Endodermal cell (in vitro differentiated cells): ENCODE measurements at regions not wholly inside any gene's neighbourhood (a gene's known extent, or its start where the extent isn't known, plus 50 kb on each side); places are given as distances from the start of the nearest gene placed in this dataset.

Experiments
- DNase-seq: peaks from one replicate; pipeline ENCODE4 v3.0.0-alpha.2; 2017
- H3K27ac ChIP-seq: 2 replicates; pipeline ENCODE4 v1.5.1; 2013; ENCODE audit warnings: mild to moderate bottlenecking, low read depth, low read length, moderate library complexity
- H3K27me3 ChIP-seq: 2 replicates; pipeline ENCODE4 v1.6.1; 2013; ENCODE audit warnings: mild to moderate bottlenecking, low read length, moderate library complexity; ENCODE audit not compliant: insufficient read depth, control insufficient read depth, poor library complexity, severe bottlenecking
- H3K36me3 ChIP-seq: 2 replicates; pipeline ENCODE4 v1.7.0; 2013; ENCODE audit warnings: mild to moderate bottlenecking, low read length, moderate library complexity; ENCODE audit not compliant: control insufficient read depth, insufficient read depth
- H3K4me1 ChIP-seq: one replicate; pipeline ENCODE4 v1.7.0; 2013; ENCODE audit warnings: low read length; ENCODE audit not compliant: control insufficient read depth, insufficient read depth
- H3K4me3 ChIP-seq: 2 replicates; pipeline ENCODE4 v1.5.1; 2013; ENCODE audit warnings: mild to moderate bottlenecking, low read length, moderate library complexity
- H3K9ac ChIP-seq: 2 replicates; pipeline ENCODE4 v1.6.1; 2013; ENCODE audit warnings: mild to moderate bottlenecking, low read length, moderate library complexity; ENCODE audit not compliant: poor library complexity, severe bottlenecking; ENCODE audit errors: extremely low read depth
- H3K9me3 ChIP-seq: 2 replicates; pipeline ENCODE4 v1.6.1; 2013; ENCODE audit warnings: mild to moderate bottlenecking, low read length, moderate library complexity; ENCODE audit not compliant: control insufficient read depth
- H3K27ac Mint-ChIP-seq: 2 replicates; pipeline ENCODE4 v1.8.0; 2020; ENCODE audit warnings: mixed read lengths
- H3K27me3 Mint-ChIP-seq: 2 replicates; pipeline ENCODE4 v1.8.0; 2021; ENCODE audit warnings: mild to moderate bottlenecking, mixed read lengths; ENCODE audit not compliant: insufficient read depth
- H3K36me3 Mint-ChIP-seq: 2 replicates; pipeline ENCODE4 v1.8.0; 2020; ENCODE audit warnings: low read depth, mixed read lengths
- H3K4me1 Mint-ChIP-seq: 2 replicates; pipeline ENCODE4 v1.8.0; 2020; ENCODE audit warnings: mixed read lengths
- H3K4me3 Mint-ChIP-seq: 2 replicates; pipeline ENCODE4 v1.8.0; 2020; ENCODE audit warnings: mild to moderate bottlenecking, moderate library complexity, mixed read lengths
- H3K9me3 Mint-ChIP-seq: 2 replicates; pipeline ENCODE4 v1.8.0; 2020; ENCODE audit warnings: mild to moderate bottlenecking, mixed read lengths
- WGBS, 2 experiments: methylation state at CpG; one replicate each; pipeline versions ENCODE4 v1.1.5 to v1.1.7; 2013; ENCODE audit warnings: missing lambda C conversion rate in 2 of 2, mixed read lengths in 1 of 2; ENCODE audit not compliant: insufficient coverage in 1 of 2, insufficient read length in 1 of 2; 5-methylcytosine and 5-hydroxymethylcytosine counted together
- TF ChIP-seq, protein P1 (sequence below): fragments of 200-600 bp; sonication (generic); conservative IDR thresholded peaks from 2 replicates; pipeline ENCODE4 v1.5.0; 2021; ENCODE audit warnings: antibody characterized with exemption, mild to moderate bottlenecking

DNA sequence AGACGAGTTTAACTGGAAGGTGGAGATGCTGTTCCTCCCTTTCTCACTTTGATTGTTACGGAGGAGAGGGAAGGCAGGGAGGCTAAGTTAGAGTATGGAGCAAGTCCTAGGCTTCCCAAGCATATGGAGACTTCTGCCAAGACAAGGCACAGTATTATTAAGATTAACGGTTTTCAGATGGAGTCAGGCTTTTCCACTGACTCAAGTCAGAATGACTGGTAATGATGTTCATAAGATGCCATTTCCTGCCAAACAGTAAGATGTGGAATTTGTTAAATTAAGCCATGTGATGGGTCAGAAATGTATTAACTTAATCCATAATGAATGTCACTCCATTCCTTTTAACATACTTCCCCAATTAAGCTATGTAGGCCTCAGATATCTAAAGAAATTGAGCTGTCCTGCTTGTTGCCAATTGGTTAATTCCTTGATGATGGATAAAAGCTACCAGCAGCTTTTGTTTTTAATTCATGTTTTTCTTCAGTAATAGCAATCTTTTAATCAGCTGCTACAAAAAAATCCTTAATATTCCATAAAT, 383.7 kb downstream of the ZNF521 start:
- Histone ChIP-seq H3K36me3 (no peaks in the 10 kb centered on the region), H3K27me3 (no peaks in the 10 kb centered on the region), H3K4me3 (no peak overlapping the region), H3K9ac (no peak overlapping the region), H3K27ac (no peak overlapping the region), H3K9me3 (peaks cover 7% of the 10 kb centered on the region), H3K4me1 (peaks cover 2% of the 10 kb centered on the region)
- H3K27ac Mint-ChIP-seq, result no peak overlapping the region
- TF ChIP-seq, protein P1, sequence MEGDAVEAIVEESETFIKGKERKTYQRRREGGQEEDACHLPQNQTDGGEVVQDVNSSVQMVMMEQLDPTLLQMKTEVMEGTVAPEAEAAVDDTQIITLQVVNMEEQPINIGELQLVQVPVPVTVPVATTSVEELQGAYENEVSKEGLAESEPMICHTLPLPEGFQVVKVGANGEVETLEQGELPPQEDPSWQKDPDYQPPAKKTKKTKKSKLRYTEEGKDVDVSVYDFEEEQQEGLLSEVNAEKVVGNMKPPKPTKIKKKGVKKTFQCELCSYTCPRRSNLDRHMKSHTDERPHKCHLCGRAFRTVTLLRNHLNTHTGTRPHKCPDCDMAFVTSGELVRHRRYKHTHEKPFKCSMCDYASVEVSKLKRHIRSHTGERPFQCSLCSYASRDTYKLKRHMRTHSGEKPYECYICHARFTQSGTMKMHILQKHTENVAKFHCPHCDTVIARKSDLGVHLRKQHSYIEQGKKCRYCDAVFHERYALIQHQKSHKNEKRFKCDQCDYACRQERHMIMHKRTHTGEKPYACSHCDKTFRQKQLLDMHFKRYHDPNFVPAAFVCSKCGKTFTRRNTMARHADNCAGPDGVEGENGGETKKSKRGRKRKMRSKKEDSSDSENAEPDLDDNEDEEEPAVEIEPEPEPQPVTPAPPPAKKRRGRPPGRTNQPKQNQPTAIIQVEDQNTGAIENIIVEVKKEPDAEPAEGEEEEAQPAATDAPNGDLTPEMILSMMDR, result no peak
- WGBS, 2 experiments, result 95 to 100% methylated on average over 2 to 3 of the region's 3 CpGs
- no peak for DNase-seq
- H3K9me3 Mint-ChIP-seq, result peaks cover 5% of the 10 kb centered on the region
- peaks cover 5% of the 10 kb centered on the region for H3K4me1 Mint-ChIP-seq
- H3K36me3 Mint-ChIP-seq, result no peaks in the 10 kb centered on the region
- H3K27me3 Mint-ChIP-seq, result no peaks in the 10 kb centered on the region
- no peak overlapping the region for H3K4me3 Mint-ChIP-seq

DNA sequence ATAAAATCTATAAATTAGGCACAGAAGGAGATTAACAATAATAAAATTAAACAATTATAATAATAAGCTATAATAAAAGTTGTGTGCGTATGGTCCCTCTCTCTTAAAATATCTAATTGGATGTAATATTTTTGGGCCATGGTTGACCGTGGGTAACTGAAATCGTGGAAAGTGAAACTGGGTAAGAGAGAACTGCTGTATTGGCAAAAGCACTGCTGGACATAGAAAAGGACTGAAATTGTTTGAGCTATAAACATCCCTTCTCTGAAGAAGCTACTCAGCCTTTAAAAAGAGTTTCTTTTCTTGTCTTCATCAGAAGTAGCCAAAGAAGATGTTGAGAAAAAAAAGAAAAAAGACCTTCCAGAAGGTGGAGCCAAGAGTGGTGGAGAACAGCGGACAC, 379.4 kb downstream of the ZNF521 start:
- Histone ChIP-seq H3K36me3 (no peaks in the 10 kb centered on the region), H3K27ac (no peak overlapping the region), H3K4me3 (no peak overlapping the region), H3K9me3 (no peaks in the 10 kb centered on the region), H3K9ac (no peak overlapping the region), H3K27me3 (no peaks in the 10 kb centered on the region), H3K4me1 (no peaks in the 10 kb centered on the region)
- no peak overlapping the region for H3K27ac Mint-ChIP-seq
- H3K27me3 Mint-ChIP-seq, result no peaks in the 10 kb centered on the region
- H3K4me3 Mint-ChIP-seq, result no peak overlapping the region
- H3K4me1 Mint-ChIP-seq, result peaks cover 10% of the 10 kb centered on the region
- WGBS, 2 experiments, result 89 to 100% methylated on average over 1 to 4 of the region's 4 CpGs
- DNase-seq, result no peak
- H3K9me3 Mint-ChIP-seq, result peaks cover 5% of the 10 kb centered on the region
- TF ChIP-seq, protein P1, result no peak
- no peaks in the 10 kb centered on the region for H3K36me3 Mint-ChIP-seq

- no peaks in the 10 kb centered on the region for H3K9me3 ChIP-seq
- no peak overlapping the region for H3K4me3 ChIP-seq
- H3K27ac ChIP-seq, result no peak overlapping the region
- Mint-ChIP-seq H3K4me1 (peaks cover 23% of the 10 kb centered on the region), H3K27me3 (no peaks in the 10 kb centered on the region), H3K4me3 (no peak overlapping the region), H3K9me3 (no peaks in the 10 kb centered on the region), H3K36me3 (no peaks in the 10 kb centered on the region), H3K27ac (no peak overlapping the region)
- no peak overlapping the region for H3K9ac ChIP-seq
- DNase-seq, result no peak
- WGBS, 2 experiments, result 95 to 100% methylated on average over 2 of the region's 2 CpGs
- no peaks in the 10 kb centered on the region for H3K27me3 ChIP-seq
- H3K4me1 ChIP-seq, result peaks cover 8% of the 10 kb centered on the region
- no peaks in the 10 kb centered on the region for H3K36me3 ChIP-seq
- TF ChIP-seq, protein P1, result no peak
Measured at GRCh38 chr18:24974431-24974830, 377.5 kb downstream of the ZNF521 start.
